ENCODE measurements at regions not wholly inside any gene's neighbourhood (a gene's known extent, or its start where the extent isn't known, plus 50 kb on each side); places are given as distances from the start of the nearest gene placed in this dataset.
"Not testable (repeated sequence)": the region's sequence is repeated elsewhere in the genome, so short reads cannot be mapped to it uniquely, and the experiment has no call there.

GRCh38 chrX:106220177-106220576 is 52.1 kb downstream of the PWWP3B start:
- Mint-ChIP-seq H3K4me3 (no peak overlapping the region), H3K27me3 (no peaks in the 10 kb centered on the region), H3K4me1 (no peaks in the 10 kb centered on the region), H3K27ac (no peak overlapping the region), H3K9me3 (no peaks in the 10 kb centered on the region)
- DNase-seq (no peak), ATAC-seq (no peak)

- no peak overlapping the region for H3K4me3 Mint-ChIP-seq
- no peaks in the 10 kb centered on the region for H3K9me3 Mint-ChIP-seq
- no peak overlapping the region for H3K27ac Mint-ChIP-seq
- DNase-seq (no peak), ATAC-seq (no peak)
- H3K27me3 Mint-ChIP-seq, result no peaks in the 10 kb centered on the region
- H3K4me1 Mint-ChIP-seq, result no peaks in the 10 kb centered on the region
These were observed 75.3 kb downstream of the PWWP3B start for GRCh38 chrX:106243376-106243775.

- ATAC-seq, result no peak
- Mint-ChIP-seq H3K27ac (no peak overlapping the region), H3K4me1 (no peaks in the 10 kb centered on the region), H3K27me3 (no peaks in the 10 kb centered on the region), H3K4me3 (no peak overlapping the region), H3K9me3 (no peaks in the 10 kb centered on the region)
- DNase-seq, result no peak
These were observed 78.4 kb downstream of the PWWP3B start for GRCh38 chrX:106246511-106246910.

- H3K4me1 Mint-ChIP-seq, result no peaks in the 10 kb centered on the region
- no peak overlapping the region for H3K27ac Mint-ChIP-seq
- no peak for ATAC-seq
- H3K4me3 Mint-ChIP-seq, result no peak overlapping the region
- DNase-seq, result no peak
- no peaks in the 10 kb centered on the region for H3K9me3 Mint-ChIP-seq
- no peaks in the 10 kb centered on the region for H3K27me3 Mint-ChIP-seq
These were observed 79.1 kb downstream of the PWWP3B start for GRCh38 chrX:106247162-106247561.

GRCh38 chrX:106249706-106250379 is 81.7 kb downstream of the PWWP3B start:
- DNase-seq, result no peak
- no peak for ATAC-seq

GRCh38 chrX:106263817-106264216 is 95.7 kb downstream of the PWWP3B start:
- Mint-ChIP-seq H3K9me3 (peaks cover 0 to 6% of the 10 kb centered on the region in 2 donors), H3K27ac (no peak overlapping the region), H3K27me3 (no peaks in the 10 kb centered on the region), H3K4me1 (no peaks in the 10 kb centered on the region), H3K4me3 (no peak overlapping the region)
- no peak for ATAC-seq
- DNase-seq, result no peak

More at GRCh38 chrX:106249706-106250379, 81.7 kb downstream of the PWWP3B start:
- H3K4me3 Mint-ChIP-seq, result no peak overlapping the region
- H3K27me3 Mint-ChIP-seq, result no peaks in the 10 kb centered on the region
- H3K9me3 Mint-ChIP-seq, result no peaks in the 10 kb centered on the region
- H3K27ac Mint-ChIP-seq, result no peak overlapping the region
- H3K4me1 Mint-ChIP-seq, result no peaks in the 10 kb centered on the region

- not testable (repeated sequence) for DNase-seq, H3K4me1 Mint-ChIP-seq, H3K4me3 Mint-ChIP-seq, H3K27ac Mint-ChIP-seq, H3K27me3 Mint-ChIP-seq, ATAC-seq, H3K9me3 Mint-ChIP-seq
These were observed 106.0 kb downstream of the PWWP3B start for GRCh38 chrX:106273947-106274587.

GRCh38 chrX:106275172-106275571 is 107.1 kb downstream of the PWWP3B start:
- not testable (repeated sequence) for H3K4me3 Mint-ChIP-seq, H3K4me1 Mint-ChIP-seq, H3K27me3 Mint-ChIP-seq, DNase-seq, H3K9me3 Mint-ChIP-seq, ATAC-seq, H3K27ac Mint-ChIP-seq

GRCh38 chrX:106278951-106279350 is 110.8 kb downstream of the PWWP3B start:
- DNase-seq, result no peak
- Mint-ChIP-seq H3K27ac (no peak overlapping the region), H3K27me3 (no peaks in the 10 kb centered on the region), H3K4me1 (no peaks in the 10 kb centered on the region), H3K4me3 (no peak overlapping the region), H3K9me3 (no peaks in the 10 kb centered on the region)
- ATAC-seq, result no peak

GRCh38 chrX:106281383-106281782 is 113.3 kb downstream of the PWWP3B start:
- ATAC-seq (no peak), DNase-seq (no peak)
- H3K4me3 Mint-ChIP-seq, result no peak overlapping the region
- H3K27ac Mint-ChIP-seq, result no peak overlapping the region
- H3K4me1 Mint-ChIP-seq, result no peaks in the 10 kb centered on the region
- H3K27me3 Mint-ChIP-seq, result no peaks in the 10 kb centered on the region
- no peaks in the 10 kb centered on the region for H3K9me3 Mint-ChIP-seq

GRCh38 chrX:106283841-106284240 is 115.7 kb downstream of the PWWP3B start:
- no peak overlapping the region for H3K4me3 Mint-ChIP-seq
- H3K9me3 Mint-ChIP-seq, result no peaks in the 10 kb centered on the region
- no peak for DNase-seq
- no peaks in the 10 kb centered on the region for H3K27me3 Mint-ChIP-seq
- H3K27ac Mint-ChIP-seq, result no peak overlapping the region
- no peaks in the 10 kb centered on the region for H3K4me1 Mint-ChIP-seq
- ATAC-seq, result no peak

GRCh38 chrX:106284431-106285025 is 116.4 kb downstream of the PWWP3B start:
- H3K9me3 Mint-ChIP-seq, result no peaks in the 10 kb centered on the region
- DNase-seq, result no peak
- H3K27me3 Mint-ChIP-seq, result no peaks in the 10 kb centered on the region
- no peak overlapping the region for H3K27ac Mint-ChIP-seq
- no peak overlapping the region for H3K4me3 Mint-ChIP-seq
- H3K4me1 Mint-ChIP-seq, result no peaks in the 10 kb centered on the region
- no peak for ATAC-seq

GRCh38 chrX:106286053-106286650 is 118.0 kb downstream of the PWWP3B start:
- no peak for ATAC-seq
- Mint-ChIP-seq H3K27me3 (no peaks in the 10 kb centered on the region), H3K4me1 (no peaks in the 10 kb centered on the region), H3K9me3 (no peaks in the 10 kb centered on the region), H3K27ac (no peak overlapping the region), H3K4me3 (no peak overlapping the region)
- no peak for DNase-seq

- DNase-seq, H3K27me3 Mint-ChIP-seq, ATAC-seq: not testable (repeated sequence)
These were observed 122.7 kb downstream of the PWWP3B start for GRCh38 chrX:106290778-106291177.

GRCh38 chrX:106291779-106292390 is 123.8 kb downstream of the PWWP3B start:
- H3K27me3 Mint-ChIP-seq, H3K4me1 Mint-ChIP-seq, H3K9me3 Mint-ChIP-seq, H3K4me3 Mint-ChIP-seq, H3K27ac Mint-ChIP-seq, ATAC-seq, DNase-seq: not testable (repeated sequence)

More at GRCh38 chrX:106290778-106291177, 122.7 kb downstream of the PWWP3B start:
- H3K4me3 Mint-ChIP-seq, H3K9me3 Mint-ChIP-seq, H3K4me1 Mint-ChIP-seq, H3K27ac Mint-ChIP-seq: not testable (repeated sequence)

- no peaks in the 10 kb centered on the region for H3K27me3 Mint-ChIP-seq
- no peaks in the 10 kb centered on the region for H3K4me1 Mint-ChIP-seq
- ATAC-seq, result no peak
- no peaks in the 10 kb centered on the region for H3K9me3 Mint-ChIP-seq
- no peak for DNase-seq
- H3K27ac Mint-ChIP-seq, result no peak overlapping the region
- no peak overlapping the region for H3K4me3 Mint-ChIP-seq
These were observed 132.1 kb downstream of the PWWP3B start for GRCh38 chrX:106300239-106300638.
